NCI-H2081 treated with DMSO at 0.1 percent for 48 hours (cell line): ENCODE measurements at regions not wholly inside any gene's neighbourhood (a gene's known extent, or its start where the extent isn't known, plus 50 kb on each side); places are given as distances from the start of the nearest gene placed in this dataset.

Source experiments
- DNase-seq: peaks from one replicate; lab custom pipeline; 2025; lab: John Stamatoyannopoulos, UW

- no peak for DNase-seq
Measured at GRCh38 chr14:56501909-56502530, 77.6 kb upstream of the TMEM260 start.

- no peak for DNase-seq
Measured at GRCh38 chr14:56505361-56505760, 74.2 kb upstream of the TMEM260 start.

GRCh38 chr14:56512521-56512920 lies 67.1 kb upstream of the TMEM260 start:
- DNase-seq, result no peak

GRCh38 chr14:56514663-56515371 lies 64.8 kb upstream of the TMEM260 start:
- DNase-seq, result no peak

- DNase-seq, result no peak
Measured at GRCh38 chr14:56515739-56516138, 63.9 kb upstream of the TMEM260 start.

GRCh38 chr14:56522403-56522802 lies 57.2 kb upstream of the TMEM260 start:
- DNase-seq, result no peak

GRCh38 chr14:56524971-56525677 lies 54.5 kb upstream of the TMEM260 start:
- no peak for DNase-seq

GRCh38 chr14:56528927-56529326 lies 50.7 kb upstream of the TMEM260 start:
- DNase-seq, result no peak
